HK-2 (cell line): ENCODE measurements at regions not wholly inside any gene's neighbourhood (a gene's known extent, or its start where the extent isn't known, plus 50 kb on each side); places are given as distances from the start of the nearest gene placed in this dataset.

Experiments used
- DNase-seq: peaks from one replicate; pipeline ENCODE4 v3.0.0-alpha.2; 2018; ENCODE audit not compliant: unreplicated experiment

GRCh38 chr17:77854083-77854758 lies 104.3 kb upstream of the TNRC6C start:
- no peak for DNase-seq

DNA sequence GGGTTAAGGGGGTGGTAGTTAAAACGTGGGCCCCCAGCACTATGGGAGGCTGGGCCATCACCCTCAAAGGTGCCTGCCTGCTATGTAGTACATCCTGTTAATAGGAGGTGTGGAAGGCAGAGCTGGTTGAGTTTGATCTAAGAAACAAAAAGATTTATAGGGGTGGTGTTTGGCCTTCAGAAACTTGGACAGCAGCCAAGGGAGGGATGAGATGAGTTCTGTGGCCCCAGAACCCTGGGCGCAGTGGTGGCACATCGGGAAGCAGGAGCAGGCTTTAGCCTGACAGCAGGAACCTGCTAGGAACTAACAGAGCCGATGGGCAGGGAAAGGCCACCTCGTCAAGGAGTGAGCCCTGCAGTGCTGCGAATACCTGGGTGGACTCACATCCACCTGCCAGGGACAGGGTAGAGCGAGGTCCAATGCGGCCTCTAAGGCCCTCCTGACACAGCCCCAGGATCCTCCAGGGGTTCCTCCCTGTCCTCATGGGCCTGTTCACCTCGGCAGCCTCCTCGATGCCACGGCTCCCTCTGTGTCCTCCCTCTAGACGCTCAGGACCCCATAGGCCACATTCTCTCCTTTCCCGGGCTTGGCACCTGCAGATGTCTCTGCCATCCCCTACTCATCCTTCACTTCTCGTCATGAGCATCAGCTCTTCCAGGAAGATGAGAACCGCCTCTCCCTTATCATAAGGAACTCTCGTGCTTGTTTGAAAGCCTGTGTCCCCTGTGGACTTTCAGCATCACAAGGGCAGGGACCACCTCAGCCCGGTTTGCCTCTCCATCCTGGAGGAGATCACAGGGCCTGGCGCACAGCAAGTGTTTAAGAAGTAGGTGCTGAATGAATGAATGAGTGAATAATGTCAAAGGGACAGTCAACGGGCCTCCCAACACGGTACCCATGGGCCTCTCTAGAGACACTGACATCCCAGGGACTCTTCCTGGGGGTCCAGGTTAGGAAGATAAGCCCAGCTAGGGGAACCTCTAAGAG lies 103.5 kb upstream of the TNRC6C start:
- DNase-seq: no peak

DNA sequence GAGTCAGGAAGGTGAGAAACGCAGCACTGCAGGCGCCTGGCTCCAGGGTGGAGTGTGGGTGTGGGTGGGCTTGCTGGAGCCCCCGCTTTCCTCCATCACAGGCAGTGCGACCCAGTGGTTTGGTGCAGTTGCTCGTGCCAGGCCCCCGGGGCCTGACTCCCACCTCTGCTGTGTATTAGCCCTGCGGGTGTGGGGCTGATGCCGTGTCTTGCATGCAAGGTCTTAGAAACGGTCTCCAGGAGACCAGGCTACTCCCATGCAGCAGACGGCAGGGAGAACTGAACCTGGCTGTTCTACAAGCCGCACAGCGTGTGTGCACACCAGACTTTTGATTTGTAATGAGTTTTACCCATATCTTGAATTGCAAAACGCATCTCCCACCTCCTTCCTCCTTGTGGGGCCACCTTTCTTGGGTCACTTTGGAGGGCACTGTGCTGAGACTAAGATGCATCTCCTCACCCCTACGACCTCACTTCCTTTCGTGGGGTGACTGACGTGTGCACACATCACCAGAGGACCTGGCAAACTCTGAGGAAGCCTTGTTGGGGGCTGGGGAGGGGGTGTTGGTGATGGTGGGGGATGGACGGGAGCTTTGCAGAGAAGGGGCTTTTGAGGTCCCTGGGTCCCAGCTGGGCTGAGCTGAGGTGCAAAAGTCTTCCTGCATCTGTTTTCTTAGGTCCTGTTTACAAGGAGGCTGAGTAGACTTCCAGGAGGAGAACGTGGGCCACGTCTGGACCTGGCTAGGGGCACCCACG lies 101.8 kb upstream of the TNRC6C start:
- no peak for DNase-seq

DNA sequence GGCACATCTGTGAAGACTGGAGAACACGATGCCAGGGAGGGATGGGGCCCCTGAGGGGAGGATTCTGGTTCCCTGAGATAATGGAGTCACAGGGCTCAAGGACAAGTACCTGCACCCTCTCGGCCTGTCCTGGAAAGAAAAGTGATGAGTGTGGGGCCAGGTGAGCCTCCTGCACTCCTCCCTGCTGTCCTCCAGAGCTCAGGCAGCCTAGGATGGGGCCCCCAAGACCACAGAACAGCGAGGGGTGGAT lies 101.3 kb upstream of the TNRC6C start:
- no peak for DNase-seq

DNA sequence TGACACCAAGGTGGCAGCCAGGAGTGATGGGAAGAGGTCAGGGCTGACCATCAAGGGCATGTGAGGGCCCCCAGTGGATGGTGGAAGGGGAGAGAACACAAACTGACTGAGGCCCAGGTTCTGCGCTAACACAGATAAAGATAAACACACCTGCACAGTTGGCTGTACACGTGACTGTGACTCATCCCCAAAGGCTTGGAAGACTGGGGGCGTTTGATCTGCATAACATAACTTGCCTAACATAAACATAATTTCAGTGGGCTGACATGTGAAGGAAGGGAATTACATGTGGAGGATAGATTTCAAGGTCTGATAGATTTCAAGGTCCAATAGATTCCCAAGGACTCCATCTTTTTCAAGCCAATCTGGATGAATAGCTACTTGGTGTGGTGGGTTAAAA lies 100.9 kb upstream of the TNRC6C start:
- DNase-seq: no peak

DNA sequence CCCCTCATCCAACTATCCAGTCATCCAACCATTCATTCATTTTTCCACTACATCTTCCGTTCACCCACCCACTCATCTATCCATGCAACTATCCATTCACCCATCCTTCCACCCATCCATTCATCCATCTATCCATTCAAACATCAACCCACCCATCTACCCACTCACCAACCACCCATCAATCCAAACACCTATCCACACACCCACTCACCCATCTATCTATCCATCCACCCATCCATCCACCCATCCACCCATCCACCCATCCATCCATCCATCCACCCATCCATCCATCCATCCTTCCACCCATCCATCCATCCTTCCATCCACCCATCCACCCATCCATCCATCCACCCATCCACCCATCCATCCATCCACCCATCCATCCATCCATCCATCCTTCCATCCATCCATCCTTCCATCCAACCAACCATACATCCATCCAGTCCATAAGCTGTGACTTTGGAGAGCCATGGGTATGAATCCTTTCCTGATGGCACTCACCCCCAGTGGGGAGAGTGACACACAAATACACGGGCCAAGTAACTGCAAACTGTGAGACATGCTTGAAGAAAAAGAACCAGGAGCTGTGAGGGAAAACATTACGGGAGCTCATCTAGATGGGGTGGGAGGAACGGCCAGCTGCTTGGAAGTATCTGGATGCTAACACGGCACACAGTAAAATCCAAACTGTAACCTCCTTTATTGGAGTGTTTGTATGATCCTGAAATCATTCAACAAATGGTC lies 100.0 kb upstream of the TNRC6C start:
- no peak for DNase-seq

DNA sequence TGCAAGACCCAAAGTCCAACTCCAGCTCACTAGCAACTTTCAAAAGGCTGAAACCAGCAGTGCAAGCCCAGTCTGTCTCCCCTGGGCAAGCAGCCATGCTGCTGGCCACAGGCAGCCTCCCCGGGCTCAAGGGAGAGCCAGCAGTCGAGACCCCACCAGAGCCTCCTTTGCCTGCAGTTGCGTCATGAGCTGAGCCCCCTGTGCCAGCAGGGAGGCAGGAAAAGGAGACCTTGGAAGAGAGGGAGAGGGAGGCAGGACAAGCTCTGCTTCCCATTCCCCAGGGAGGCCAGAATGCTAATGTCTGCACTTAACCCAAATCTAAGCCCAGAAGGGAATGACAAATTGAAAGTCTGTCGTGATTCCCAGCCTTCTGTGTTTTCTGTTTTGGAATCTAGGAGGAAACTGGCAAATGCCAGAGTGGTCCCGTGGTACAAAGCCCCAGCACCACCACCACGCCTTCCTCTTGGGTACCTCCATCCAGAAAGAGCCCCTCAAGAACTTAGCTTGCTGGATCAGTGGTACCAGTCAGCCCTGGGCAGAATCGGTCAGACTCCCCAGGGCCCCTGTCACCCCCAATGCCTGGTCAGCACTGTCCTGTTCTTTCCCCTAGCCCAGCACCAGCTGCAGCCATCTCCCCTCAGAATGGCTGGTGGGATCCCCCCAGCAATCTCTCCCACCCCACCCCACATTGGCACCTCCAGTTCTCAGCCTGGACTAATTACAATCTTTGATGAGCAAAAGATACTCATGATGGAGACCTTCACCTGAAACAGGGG lies 99.3 kb upstream of the TNRC6C start:
- DNase-seq: no peak

- no peak for DNase-seq
Measured at GRCh38 chr17:77861133-77861695, 97.3 kb upstream of the TNRC6C start.

DNA sequence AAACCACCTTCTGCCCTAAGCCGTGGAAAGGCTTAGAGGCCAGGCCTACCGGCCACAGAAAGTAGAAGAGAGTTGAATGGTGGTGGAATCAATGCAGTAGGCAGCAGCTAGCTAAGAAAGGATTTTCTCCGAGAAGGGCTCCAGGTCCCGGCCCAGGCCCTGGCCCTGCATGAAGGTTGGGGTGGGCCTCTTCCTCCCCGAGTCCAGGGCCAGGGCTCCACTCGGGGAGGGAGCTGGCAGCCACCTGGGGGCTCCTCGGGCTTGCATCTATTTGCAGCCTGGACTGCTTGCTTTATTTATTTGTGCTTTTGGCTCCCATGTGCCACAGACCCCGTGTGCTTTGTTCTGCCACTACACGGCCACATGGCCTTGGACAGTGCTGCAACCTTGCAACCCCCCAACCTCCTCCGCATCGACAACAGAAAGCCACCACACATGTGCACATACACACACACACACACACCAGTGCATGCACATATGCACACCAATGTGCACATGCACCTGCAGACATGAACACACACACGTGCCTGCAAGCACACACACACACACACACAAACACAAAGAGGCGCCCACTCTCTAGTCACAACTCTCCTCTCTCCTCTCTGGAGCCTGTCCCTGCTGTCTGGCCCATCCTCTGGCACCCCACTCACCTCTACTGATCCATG lies 96.4 kb upstream of the TNRC6C start:
- DNase-seq: no peak

DNA sequence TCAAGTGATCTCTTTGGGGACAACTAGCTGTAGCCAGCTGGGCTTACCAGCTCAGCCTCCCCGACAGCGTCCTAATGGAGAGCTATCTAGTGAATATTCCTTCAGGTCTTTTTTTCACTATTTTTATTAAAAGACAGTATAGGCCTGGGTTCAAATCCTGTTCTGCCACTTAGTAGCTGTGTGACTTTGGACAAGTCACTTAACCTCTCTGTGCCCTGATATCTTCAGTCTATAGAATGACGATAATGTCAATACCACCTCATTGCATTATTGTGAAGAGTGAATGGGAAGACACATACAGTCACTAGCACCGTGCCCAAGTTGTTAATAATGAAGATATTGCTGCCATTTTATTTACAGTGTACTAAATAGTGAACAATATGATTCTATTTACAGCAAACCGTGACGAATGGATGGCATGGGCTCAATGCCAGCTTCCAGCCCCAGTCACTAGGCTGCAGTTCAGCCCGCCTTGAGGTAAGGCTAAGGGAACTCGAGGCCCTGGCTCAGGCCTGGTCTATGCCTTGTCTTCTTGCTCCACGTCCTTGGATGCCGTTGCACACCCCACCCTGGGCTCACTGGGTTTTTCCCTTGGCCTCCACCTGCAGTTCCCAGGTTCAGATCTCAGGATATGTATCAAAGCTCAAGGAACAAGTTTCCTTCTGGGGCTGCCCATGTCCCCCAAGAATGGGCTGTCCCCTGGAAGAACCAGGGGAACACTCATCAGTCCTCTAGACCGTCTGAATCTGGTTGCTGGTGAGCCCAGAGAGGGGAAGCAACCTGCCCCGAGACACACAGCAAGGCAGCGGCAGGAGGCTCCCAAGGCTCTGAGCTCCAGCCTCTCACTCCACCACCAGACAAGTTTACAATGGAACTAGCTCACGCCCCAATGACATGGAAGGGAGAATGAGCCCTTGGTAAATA lies 95.4 kb upstream of the TNRC6C start:
- DNase-seq: no peak

- no peak for DNase-seq
Measured at GRCh38 chr17:77863814-77864161, 94.7 kb upstream of the TNRC6C start.

- no peak for DNase-seq
Measured at GRCh38 chr17:77864234-77865111, 94.0 kb upstream of the TNRC6C start.

GRCh38 chr17:77865112-77865611 lies 93.3 kb upstream of the TNRC6C start:
- no peak for DNase-seq

GRCh38 chr17:77865716-77866115 lies 92.8 kb upstream of the TNRC6C start:
- DNase-seq: no peak

DNA sequence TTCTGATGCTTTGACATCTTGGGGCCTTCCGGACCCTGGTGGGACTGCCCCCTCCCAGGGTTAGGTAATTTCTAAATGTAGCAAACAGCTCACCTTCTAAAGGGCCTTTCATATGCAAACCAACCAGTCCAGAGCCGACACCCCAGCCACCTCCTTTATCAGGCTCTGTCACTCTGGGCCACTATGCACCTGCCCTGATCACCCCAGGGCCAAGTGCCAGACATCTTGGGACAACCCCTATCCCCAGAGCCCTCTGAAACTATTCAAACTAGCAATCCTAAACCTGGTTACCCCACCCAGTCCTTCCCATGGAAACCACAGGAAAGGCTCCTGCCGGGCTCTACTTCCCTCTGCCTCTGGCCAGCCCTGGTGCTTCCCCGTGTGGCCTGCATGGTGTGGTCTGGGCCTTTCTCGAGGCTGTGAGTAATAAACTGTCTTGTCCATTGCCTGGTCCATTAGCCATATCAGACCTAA lies 91.2 kb upstream of the TNRC6C start:
- DNase-seq: no peak

GRCh38 chr17:77867976-77868713 lies 90.4 kb upstream of the TNRC6C start:
- DNase-seq: no peak

DNA sequence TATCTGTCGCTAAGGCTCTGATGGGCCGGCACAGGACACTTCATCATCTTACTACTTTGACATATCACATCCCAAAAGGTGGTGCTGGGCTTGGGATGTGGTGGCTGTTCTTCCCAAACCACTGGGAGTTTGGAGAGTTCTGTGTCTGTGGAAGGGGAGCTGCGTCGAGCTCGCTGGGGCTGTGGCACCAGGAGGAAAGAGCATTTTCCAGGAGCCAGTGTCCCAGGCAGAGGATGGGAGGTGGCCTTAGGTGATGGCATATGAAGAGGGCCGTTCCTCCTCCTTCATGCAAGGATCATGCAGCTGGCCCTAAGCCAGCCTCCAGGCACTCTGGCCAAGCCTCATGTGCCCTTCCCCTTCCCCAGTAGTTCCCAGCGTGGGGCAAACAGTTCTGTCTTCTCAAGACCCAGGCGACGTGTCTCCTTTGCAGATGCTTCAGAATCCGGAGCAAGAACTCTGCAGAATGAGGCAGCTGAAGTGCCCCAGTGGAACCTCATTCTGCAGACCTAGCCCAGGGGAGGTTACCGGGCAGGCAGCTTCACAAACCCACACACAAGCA lies 89.4 kb upstream of the TNRC6C start:
- DNase-seq: no peak
